Smooth muscle cell (in vitro differentiated cells): ENCODE measurements at regions not wholly inside any gene's neighbourhood (a gene's known extent, or its start where the extent isn't known, plus 50 kb on each side); places are given as distances from the start of the nearest gene placed in this dataset.

Experiments
- DNase-seq: peaks from one replicate; lab custom pipeline; 2025; ENCODE audit not compliant: unreplicated experiment; lab: John Stamatoyannopoulos, UW
- H2AFZ ChIP-seq: fragments of 200-600 bp; sonication (generic); 2 replicates; pipeline ENCODE4 v1.6.0; 2016; ENCODE audit warnings: antibody characterized with exemption, low read depth, mild to moderate bottlenecking
- H3F3A ChIP-seq: fragments of 200-600 bp; sonication (generic); 2 replicates; pipeline ENCODE4 v1.6.0; 2017; ENCODE audit warnings: antibody characterized with exemption, low read depth
- H3K27ac ChIP-seq: fragments of 200-600 bp; sonication (generic); 2 replicates; pipeline ENCODE4 v1.5.1; 2016; ENCODE audit warnings: low read depth, mild to moderate bottlenecking
- H3K27me3 ChIP-seq: fragments of 200-600 bp; sonication (generic); 2 replicates; pipeline ENCODE4 v1.6.1; 2016; ENCODE audit warnings: low read depth, mild to moderate bottlenecking
- H3K36me3 ChIP-seq: fragments of 200-600 bp; sonication (generic); 2 replicates; pipeline ENCODE4 v1.5.1; 2016; ENCODE audit warnings: low read depth
- H3K4me1 ChIP-seq: fragments of 200-600 bp; sonication (generic); 2 replicates; pipeline ENCODE4 v1.5.1; 2016; ENCODE audit warnings: low read depth
- H3K4me2 ChIP-seq: fragments of 200-600 bp; sonication (generic); 2 replicates; pipeline ENCODE4 v1.6.0; 2016; ENCODE audit warnings: mild to moderate bottlenecking
- H3K4me3 ChIP-seq: fragments of 200-600 bp; sonication (generic); 2 replicates; pipeline ENCODE4 v1.5.1; 2016; ENCODE audit warnings: mild to moderate bottlenecking
- H3K79me2 ChIP-seq: fragments of 200-600 bp; sonication (generic); 2 replicates; pipeline ENCODE4 v1.6.0; 2016; ENCODE audit warnings: low read depth, mild to moderate bottlenecking
- H3K9ac ChIP-seq: fragments of 200-600 bp; sonication (generic); 2 replicates; pipeline ENCODE4 v1.6.0; 2016; ENCODE audit warnings: low read depth
- H3K9me3 ChIP-seq: fragments of 200-600 bp; sonication (generic); replicated peaks from 2 replicates; pipeline ENCODE4 v1.5.1; 2016; ENCODE audit warnings: low read depth
- H4K20me1 ChIP-seq: fragments of 200-600 bp; sonication (generic); 2 replicates; pipeline ENCODE4 v1.6.0; 2016; ENCODE audit warnings: low read depth
- WGBS: methylation state at CpG from one replicate; pipeline ENCODE4 v1.1.7; 2016; ENCODE audit warnings: low lambda C conversion rate; 5-methylcytosine and 5-hydroxymethylcytosine counted together
- TF ChIP-seq, protein P1 (sequence below): fragments of 200-600 bp; sonication (generic); IDR thresholded peaks from 2 replicates; pipeline ENCODE4 v1.5.1; 2017; ENCODE audit warnings: borderline replicate concordance, mild to moderate bottlenecking, antibody characterized with exemption; ENCODE audit not compliant: insufficient read depth, poor library complexity, severe bottlenecking

DNA sequence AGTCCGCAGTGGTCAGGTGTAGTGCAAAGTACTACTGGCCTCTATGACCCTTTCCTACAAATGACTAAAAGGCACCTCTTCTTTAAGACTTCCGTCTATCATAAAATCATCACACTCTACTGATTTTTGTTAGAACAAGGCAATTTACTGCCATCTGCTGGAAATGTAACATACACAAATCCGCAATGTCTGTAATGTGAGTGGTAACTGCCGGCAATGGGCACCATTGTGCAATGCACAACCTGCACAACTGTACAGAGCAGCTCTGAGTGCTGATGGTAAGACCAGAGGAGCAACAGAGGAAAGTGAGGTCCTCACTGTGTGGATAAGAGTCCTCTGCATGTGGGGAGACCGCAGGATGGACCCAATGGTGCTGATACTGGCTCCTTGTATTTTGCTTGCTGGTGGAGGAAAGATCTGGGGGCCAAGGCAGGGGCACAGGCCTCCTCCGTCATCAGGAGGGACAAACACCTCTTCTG lies 103.7 kb downstream of the ATPSCKMT start:
- DNase-seq, result no peak
- Histone ChIP-seq H4K20me1 (no peaks in the 10 kb centered on the region), H3K36me3 (no peaks in the 10 kb centered on the region), H3K4me3 (no peak overlapping the region), H2AFZ (no peak overlapping the region), H3F3A (no peaks in the 10 kb centered on the region), H3K79me2 (no peaks in the 10 kb centered on the region), H3K4me2 (no peak overlapping the region), H3K9me3 (no peaks in the 10 kb centered on the region), H3K9ac (no peak overlapping the region), H3K27ac (no peak overlapping the region), H3K27me3 (no peaks in the 10 kb centered on the region), H3K4me1 (no peaks in the 10 kb centered on the region)
- TF ChIP-seq, protein P1, sequence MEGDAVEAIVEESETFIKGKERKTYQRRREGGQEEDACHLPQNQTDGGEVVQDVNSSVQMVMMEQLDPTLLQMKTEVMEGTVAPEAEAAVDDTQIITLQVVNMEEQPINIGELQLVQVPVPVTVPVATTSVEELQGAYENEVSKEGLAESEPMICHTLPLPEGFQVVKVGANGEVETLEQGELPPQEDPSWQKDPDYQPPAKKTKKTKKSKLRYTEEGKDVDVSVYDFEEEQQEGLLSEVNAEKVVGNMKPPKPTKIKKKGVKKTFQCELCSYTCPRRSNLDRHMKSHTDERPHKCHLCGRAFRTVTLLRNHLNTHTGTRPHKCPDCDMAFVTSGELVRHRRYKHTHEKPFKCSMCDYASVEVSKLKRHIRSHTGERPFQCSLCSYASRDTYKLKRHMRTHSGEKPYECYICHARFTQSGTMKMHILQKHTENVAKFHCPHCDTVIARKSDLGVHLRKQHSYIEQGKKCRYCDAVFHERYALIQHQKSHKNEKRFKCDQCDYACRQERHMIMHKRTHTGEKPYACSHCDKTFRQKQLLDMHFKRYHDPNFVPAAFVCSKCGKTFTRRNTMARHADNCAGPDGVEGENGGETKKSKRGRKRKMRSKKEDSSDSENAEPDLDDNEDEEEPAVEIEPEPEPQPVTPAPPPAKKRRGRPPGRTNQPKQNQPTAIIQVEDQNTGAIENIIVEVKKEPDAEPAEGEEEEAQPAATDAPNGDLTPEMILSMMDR, result peak; percentile 41
- 83% methylated on average over 6 of the region's 6 CpGs for WGBS

DNA sequence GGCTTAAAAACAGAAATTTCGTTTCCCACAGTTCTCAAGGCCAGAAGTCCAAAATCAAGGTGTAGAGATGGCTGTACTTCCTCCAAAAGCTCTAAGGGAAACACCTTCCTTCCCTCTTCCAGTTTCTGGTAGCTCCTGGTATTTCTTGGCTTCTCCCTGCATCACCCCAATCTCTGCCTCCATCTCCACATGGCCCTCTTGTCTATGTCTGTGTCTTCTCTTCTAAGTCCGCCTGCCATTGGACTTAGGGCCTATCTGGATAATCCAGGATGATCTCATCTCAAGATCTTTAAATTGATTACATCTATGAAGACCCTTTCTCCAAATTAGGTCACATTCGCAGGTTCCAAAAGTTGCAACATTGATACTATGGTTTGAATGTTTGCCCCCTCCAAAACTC lies 105.6 kb downstream of the ATPSCKMT start:
- H3K36me3 ChIP-seq, result no peaks in the 10 kb centered on the region
- WGBS, result 94% methylated on average over 3 of the region's 3 CpGs
- no peak overlapping the region for H2AFZ ChIP-seq
- H3K4me2 ChIP-seq, result no peak overlapping the region
- H3K4me1 ChIP-seq, result no peaks in the 10 kb centered on the region
- no peaks in the 10 kb centered on the region for H4K20me1 ChIP-seq
- H3K79me2 ChIP-seq, result no peaks in the 10 kb centered on the region
- H3K4me3 ChIP-seq, result no peak overlapping the region
- TF ChIP-seq, protein P1, result no peak
- no peaks in the 10 kb centered on the region for H3K27me3 ChIP-seq
- H3F3A ChIP-seq, result no peaks in the 10 kb centered on the region
- H3K9ac ChIP-seq, result no peak overlapping the region
- no peak for DNase-seq
- no peaks in the 10 kb centered on the region for H3K9me3 ChIP-seq
- no peak overlapping the region for H3K27ac ChIP-seq

GRCh38 chr5:10140195-10140973 lies 109.3 kb downstream of the ATPSCKMT start:
- Histone ChIP-seq H2AFZ (no peak overlapping the region), H3K27me3 (no peaks in the 10 kb centered on the region), H3F3A (no peaks in the 10 kb centered on the region), H4K20me1 (no peaks in the 10 kb centered on the region), H3K79me2 (no peaks in the 10 kb centered on the region), H3K4me3 (no peak overlapping the region), H3K4me1 (no peaks in the 10 kb centered on the region), H3K9ac (no peak overlapping the region), H3K36me3 (no peaks in the 10 kb centered on the region), H3K9me3 (no peaks in the 10 kb centered on the region), H3K4me2 (no peak overlapping the region), H3K27ac (no peak overlapping the region)
- WGBS, result 85% methylated on average over 5 of the region's 5 CpGs
- DNase-seq, result no peak
- TF ChIP-seq, protein P1, result no peak
